Skin of body (tissue), 1 donor: ENCODE measurements at regions not wholly inside any gene's neighbourhood (a gene's known extent, or its start where the extent isn't known, plus 50 kb on each side); places are given as distances from the start of the nearest gene placed in this dataset.

Source experiments
- DNase-seq: peaks from one replicate; lab custom pipeline; 2025; lab: John Stamatoyannopoulos, UW

DNA sequence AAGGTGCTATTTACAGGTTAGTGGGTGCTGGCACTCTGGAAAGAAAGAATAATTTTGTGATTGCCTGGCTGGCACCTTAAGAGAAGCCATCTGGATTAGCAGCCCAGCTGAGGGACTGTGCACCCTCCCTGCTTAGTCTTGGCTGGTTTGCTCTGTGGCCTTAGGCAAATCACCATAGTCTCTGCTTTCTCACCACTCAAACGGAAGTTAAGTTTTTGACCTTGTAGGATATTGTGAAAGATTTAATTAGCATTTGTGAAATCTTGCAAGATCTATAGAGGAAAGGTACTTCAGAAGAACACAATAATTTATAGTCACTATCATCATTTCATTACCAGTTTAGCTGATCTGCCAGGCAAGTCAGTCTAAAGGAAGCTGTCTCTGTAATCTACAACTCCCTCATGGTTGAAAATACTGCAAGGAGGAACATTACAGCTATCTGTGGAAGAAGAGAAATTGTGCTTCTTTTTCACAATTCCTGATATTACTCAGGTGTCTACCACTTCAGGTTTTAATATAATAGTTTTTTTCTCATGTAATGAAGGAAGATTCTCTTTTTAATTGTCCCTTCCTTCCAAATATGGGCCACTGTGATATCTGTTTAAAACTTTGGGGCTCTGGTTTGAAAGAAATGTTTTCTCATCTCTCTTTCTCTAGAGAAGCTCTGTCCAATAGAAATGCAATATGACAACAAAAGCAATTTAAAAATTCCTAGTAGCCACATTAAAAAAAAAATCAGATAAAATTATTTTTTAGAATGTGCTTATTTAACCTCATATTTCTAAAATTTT is 219.6 kb downstream of the PTEN start:
- no peak for DNase-seq

- no peak for DNase-seq
These were observed 220.2 kb downstream of the PTEN start for GRCh38 chr10:88083597-88083989.

- DNase-seq, result no peak
These were observed 222.9 kb downstream of the PTEN start for GRCh38 chr10:88086187-88086960.

DNA sequence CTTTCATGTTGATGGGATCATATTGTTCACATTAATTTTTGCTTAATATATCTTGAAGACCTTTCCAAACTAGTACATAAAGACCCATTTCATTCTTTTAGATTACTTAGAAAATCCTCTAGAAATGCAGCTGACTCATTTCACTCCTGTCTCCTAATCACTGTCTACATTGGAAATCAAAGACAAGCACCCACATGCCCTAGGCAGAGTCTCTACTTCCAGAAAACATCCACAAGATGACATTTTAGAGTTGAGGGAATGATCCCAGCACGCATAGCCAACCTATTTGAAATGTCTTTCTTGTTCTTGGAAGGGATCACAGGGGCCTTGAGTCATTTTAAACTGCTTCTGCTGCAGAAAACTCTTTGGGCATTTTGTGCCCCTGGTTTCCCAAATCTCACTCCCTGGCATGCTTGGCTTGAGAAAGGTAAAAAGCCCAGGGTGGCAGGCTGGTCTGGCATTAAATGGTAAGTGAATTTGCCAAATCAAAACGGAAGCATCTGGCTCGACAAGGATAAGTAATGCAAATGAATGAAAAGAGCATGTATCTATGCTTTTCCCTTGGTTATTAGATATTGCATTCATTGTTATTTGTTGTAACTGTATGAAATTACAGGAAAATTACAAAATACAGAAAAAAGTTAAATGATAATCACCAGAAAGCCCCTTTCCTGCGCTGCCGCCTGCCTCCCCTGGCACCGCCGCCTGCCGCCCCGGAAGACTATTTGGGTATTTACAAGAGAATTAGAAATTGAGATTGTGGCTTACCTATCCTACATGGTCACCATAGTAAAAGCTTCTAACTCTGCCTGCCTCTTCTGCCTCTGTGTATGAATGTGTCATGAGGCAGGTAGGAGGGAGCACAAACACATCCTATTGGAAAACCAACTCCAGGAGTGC is 225.3 kb downstream of the PTEN start:
- no peak for DNase-seq

- no peak for DNase-seq
These were observed 226.1 kb downstream of the PTEN start for GRCh38 chr10:88089498-88089897.

DNA sequence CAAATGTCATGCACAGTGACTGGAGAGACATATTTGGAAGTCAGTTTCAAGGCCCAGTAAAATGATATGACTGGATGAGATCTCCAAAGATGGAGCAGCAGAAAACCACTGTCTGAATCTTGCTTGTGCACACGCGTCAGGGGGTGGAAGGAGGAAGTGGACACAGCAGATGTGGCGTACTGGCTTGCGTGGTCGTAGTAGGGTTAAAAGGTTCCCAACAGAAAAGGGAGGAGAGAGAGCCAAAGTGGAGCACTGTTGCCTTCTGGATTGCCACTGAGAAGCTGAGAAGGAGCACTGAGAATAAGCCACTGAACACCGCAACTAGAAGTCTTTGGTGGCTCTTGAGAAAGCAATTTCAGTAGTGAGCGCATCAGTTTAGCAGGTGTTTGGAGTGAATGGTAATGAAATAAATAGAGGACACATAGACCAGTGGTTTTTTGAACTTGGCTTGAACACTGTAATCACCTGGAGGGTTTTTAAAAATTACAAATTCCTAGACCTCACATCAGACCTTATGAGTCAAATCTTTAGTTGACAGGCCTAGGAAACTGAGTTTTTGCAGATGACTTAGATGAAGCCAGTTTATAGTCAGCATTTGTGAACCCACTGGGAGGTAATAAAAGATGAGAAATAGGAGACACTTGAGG is 227.3 kb downstream of the PTEN start:
- no peak for DNase-seq

GRCh38 chr10:88091490-88092061 is 228.2 kb downstream of the PTEN start:
- DNase-seq, result no peak

DNA sequence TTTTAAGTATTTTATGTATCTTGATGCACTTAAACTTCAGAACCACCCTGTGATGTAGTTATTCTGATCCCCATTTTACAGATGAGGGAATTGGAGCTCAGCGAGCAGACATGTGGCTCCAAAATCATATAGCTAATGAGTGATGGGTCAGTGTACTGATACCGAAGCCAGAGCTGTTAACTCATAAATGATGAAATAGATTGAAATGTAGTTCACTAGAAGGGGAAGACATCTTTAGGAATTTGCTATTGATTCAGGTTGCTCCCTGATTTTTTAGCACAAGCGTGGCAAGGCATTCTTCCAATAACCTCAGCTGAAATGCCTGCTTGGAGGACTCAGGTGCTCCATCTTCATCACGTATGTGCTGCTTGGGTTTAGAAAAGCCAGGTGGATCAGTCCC is 228.8 kb downstream of the PTEN start:
- DNase-seq, result no peak

DNA sequence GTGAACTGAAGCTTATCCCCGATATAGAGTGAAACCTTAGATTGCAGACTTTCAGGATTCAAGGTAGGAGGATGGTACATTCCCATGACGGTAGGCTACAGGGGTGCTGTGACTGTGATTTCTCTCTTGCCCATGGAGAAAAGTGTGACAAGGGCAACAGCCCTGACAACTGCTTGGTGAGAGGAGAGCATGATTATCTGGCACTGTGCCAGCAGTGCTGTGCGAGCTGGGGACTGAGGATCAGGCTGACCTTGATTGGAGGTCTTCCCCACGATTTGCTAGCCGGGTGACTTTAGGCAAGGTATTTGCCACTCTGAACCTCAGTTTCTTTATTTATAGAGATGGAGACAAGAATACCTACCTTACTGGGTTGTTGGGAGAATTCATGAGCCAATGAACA is 229.5 kb downstream of the PTEN start:
- DNase-seq, result no peak

DNA sequence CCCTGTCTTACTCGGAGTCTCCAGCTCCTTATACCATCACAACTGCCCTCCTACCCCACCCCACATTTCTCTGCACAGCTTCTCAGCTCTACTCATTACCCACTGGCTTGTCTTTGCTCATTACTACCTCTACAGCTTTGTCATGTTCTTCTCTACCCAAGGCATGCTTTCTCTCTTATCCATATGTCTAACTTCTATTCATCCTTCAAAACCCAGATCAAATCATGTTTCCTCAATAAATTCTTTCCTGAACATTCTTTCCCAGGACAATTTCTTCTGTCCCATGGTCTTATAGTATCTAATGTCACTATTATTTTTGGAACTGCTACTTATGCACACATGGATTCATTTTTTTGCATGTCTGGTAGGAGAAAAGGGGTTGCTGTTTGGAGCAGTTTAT is 231.4 kb downstream of the PTEN start:
- no peak for DNase-seq

DNA sequence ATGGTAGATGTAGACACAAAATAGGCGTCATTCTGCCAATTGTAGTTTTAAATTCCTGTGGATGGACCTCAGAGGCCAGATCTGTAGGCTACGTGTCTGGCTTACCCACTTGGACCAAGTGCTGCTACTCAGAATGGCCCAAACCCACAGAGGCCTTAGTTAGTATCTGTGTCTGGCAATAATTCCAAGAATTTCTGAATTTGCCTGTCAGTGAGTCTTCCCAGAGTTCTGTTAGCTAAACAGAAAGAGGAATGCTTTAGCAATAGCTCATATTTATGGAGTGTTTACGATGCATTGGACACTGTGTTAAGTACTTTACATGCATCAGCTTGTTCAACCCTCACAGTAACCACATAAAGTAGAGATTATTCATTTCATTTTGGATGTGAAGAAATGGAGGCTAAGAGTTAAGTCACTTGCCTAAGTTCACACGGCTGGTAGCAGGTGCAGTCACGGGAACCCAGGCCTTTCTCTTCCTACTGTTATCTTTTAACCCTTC is 231.8 kb downstream of the PTEN start:
- peak; percentile 90 for DNase-seq

DNA sequence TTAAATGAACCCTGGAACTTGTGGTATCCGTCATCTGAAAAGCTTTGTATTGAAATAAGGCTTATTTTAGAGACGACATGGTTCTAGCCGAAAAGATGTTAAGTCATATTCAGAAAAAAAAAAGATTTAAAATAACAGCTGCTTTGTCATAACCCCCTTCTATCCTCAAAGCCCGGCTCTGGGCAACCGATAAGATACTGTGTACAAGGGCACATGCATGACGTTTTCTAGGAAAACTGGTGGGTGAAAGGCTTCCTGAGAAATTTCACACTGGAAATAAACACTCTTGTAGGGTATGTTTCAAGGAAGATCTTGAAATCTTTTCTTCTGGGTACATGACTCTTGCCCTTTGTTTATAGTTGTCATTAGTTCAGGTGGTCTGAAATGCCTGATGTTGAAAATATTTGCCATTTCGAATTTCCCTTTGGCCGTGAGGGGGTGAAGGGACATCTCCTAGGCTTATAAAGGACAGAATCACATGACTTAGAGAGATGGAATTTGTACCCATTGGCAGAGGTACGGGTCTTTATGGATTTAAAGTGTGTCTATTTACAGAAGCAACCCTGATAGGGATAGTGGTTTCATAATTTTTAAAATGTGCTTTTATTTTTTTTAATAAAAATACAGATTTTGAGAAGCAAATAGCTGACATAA is 232.5 kb downstream of the PTEN start:
- DNase-seq, result no peak

- DNase-seq, result no peak
These were observed 233.7 kb downstream of the PTEN start for GRCh38 chr10:88097092-88097516.

- no peak for DNase-seq
These were observed 234.1 kb downstream of the PTEN start for GRCh38 chr10:88097536-88097935.

DNA sequence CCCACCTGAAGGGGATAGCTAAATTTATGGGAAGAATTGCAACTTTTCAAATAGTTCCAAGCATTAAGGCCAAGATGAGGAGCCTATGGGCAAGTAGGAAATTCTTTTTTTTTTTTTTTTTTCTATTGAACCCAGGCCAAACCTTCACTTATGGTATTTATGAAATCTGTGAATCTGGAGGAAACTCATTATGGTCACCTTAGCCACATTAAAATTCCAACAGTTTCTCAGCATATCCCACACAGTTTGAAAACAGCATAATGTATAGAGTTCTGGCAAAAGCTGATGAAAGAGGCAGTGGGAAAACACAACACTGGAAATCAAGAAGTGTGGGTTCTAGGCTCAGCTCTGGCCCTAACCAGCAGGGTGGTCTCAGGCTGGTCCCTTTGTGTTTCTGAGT is 236.9 kb downstream of the PTEN start:
- no peak for DNase-seq

DNA sequence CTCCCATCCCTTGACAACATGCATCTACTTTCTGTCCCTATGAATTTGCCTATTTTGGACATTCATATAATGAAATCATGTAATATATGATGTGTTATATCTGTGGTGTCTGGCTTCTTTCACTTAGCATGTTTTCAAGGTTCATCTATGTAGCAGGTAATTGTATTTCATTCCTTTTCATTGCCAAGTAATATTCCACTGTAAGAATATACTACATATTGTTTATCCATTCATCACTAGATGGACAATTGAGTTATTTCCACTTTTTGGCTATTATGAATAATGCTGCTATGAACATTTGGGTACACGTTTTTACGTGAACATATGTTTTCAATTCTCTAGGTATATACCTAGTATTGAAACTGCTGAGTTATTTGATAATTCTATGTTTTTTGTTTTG is 238.2 kb downstream of the PTEN start:
- no peak for DNase-seq

DNA sequence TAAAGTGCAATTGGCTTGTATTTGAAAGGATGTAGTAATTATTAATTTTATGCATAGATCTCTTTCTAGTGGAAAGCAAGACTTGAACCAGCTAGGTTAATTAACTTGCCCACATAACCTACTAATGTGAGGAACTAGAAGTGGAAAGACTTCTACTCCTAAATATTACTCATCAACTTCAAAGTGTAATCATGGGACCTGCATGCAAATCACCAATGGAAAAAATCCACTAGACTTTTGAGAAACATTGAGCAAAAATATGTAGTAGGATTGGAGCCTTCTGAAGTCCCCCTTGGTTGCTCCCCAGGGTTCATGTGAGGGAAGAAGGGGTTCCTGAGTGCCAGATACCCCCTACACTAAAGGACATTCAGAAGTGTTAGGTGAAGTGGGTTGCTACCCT is 240.2 kb downstream of the PTEN start:
- DNase-seq, result no peak

GRCh38 chr10:88104223-88104622 is 240.8 kb downstream of the PTEN start:
- no peak for DNase-seq

- DNase-seq, result no peak
These were observed 242.9 kb downstream of the PTEN start for GRCh38 chr10:88106366-88106765.
